ENCODE measurements at regions not wholly inside any gene's neighbourhood (a gene's known extent, or its start where the extent isn't known, plus 50 kb on each side); places are given as distances from the start of the nearest gene placed in this dataset.

- TF ChIP-seq, protein P1, sequence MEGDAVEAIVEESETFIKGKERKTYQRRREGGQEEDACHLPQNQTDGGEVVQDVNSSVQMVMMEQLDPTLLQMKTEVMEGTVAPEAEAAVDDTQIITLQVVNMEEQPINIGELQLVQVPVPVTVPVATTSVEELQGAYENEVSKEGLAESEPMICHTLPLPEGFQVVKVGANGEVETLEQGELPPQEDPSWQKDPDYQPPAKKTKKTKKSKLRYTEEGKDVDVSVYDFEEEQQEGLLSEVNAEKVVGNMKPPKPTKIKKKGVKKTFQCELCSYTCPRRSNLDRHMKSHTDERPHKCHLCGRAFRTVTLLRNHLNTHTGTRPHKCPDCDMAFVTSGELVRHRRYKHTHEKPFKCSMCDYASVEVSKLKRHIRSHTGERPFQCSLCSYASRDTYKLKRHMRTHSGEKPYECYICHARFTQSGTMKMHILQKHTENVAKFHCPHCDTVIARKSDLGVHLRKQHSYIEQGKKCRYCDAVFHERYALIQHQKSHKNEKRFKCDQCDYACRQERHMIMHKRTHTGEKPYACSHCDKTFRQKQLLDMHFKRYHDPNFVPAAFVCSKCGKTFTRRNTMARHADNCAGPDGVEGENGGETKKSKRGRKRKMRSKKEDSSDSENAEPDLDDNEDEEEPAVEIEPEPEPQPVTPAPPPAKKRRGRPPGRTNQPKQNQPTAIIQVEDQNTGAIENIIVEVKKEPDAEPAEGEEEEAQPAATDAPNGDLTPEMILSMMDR (IDR thresholded peaks at IDR 0.05): no peak
- no peak for TF ChIP-seq POLR2A (IDR thresholded peaks at IDR 0.05)
These were observed 141.6 kb upstream of the RPS23 start for GRCh38 chr5:82419559-82420332.
